Upper lobe of left lung (tissue), 6 donors: ENCODE measurements at regions not wholly inside any gene's neighbourhood (a gene's known extent, or its start where the extent isn't known, plus 50 kb on each side); places are given as distances from the start of the nearest gene placed in this dataset.

Experiments used
- ATAC-seq, 2 donors: fragments of 200-7000 bp; cut with Tn5 transposase; one replicate each; pipeline ENCODE4 v1.9.1; 2022; ENCODE audit warnings: mild to moderate bottlenecking in 2 of 2, moderate library complexity in 2 of 2; ENCODE audit not compliant: low FRiP score in 2 of 2
- DNase-seq, 2 donors: peaks; one replicate each; pipeline ENCODE4 v3.0.0-alpha.2; 2019 to 2020
- H3K27ac ChIP-seq, 4 donors: fragments of 200-600 bp; sonication (generic); one replicate each; pipeline ENCODE4 v1.5.1; 2016 to 2019
- H3K27me3 ChIP-seq, 4 donors: fragments of 200-600 bp; sonication (generic); one replicate each; pipeline ENCODE4 v1.5.1; 2017 to 2019
- H3K36me3 ChIP-seq, 4 donors: fragments of 200-600 bp; sonication (generic); one replicate each; pipeline ENCODE4 v1.5.1; 2016 to 2019
- H3K4me1 ChIP-seq, 4 donors: fragments of 200-600 bp; sonication (generic); one replicate each; pipeline ENCODE4 v1.5.1; 2018 to 2019
- H3K4me3 ChIP-seq, 4 donors: fragments of 200-600 bp; sonication (generic); one replicate each; pipeline ENCODE4 v1.5.1; 2017 to 2019; ENCODE audit warnings: mild to moderate bottlenecking in 2 of 4, moderate library complexity in 1 of 4
- H3K9me3 ChIP-seq, 4 donors: fragments of 200-600 bp; sonication (generic); one replicate each; pipeline ENCODE4 v1.5.1; 2018 to 2019
- CTCF ChIP-seq, 6 experiments: fragments of 450-650 bp in 4 of 6; fragments of 200-600 bp in 2 of 6; sonication (generic) in 2 of 6; IDR thresholded peaks; one replicate each; pipeline ENCODE4 v1.5.1; 2016 to 2019; ENCODE audit warnings: antibody characterized with exemption in 6 of 6
- EP300 ChIP-seq, 4 donors: sonication (generic); formaldehyde crosslinking; IDR thresholded peaks; one replicate each; pipeline ENCODE4 v1.5.1; 2017; ENCODE audit warnings: antibody characterized with exemption in 4 of 4, control low read depth in 2 of 4
- POLR2A ChIP-seq, 4 donors: fragments of 450-650 bp; IDR thresholded peaks; one replicate each; pipeline ENCODE4 v1.5.1; 2016 to 2017; ENCODE audit warnings: antibody characterized with exemption in 4 of 4, mild to moderate bottlenecking in 2 of 4
- POLR2AphosphoS5 ChIP-seq, 2 donors: sonication (generic); formaldehyde crosslinking; IDR thresholded peaks; one replicate each; pipeline ENCODE4 v1.5.1; 2017; ENCODE audit warnings: antibody characterized with exemption in 2 of 2
- WGBS, 2 donors: methylation state at CpG; one replicate each; pipeline ENCODE4 v1.1.5; 2017 to 2018; 5-methylcytosine and 5-hydroxymethylcytosine counted together
- donor health status: DM: no; HTN: no; CAD: no; lungs with moderate emphysema.
- donor health status: DM: no; HTN: yes; CAD: no; lungs with severe emphysema.

- no peak for DNase-seq
- no peak overlapping the region for H3K4me3 ChIP-seq
- H3K27me3 ChIP-seq: no peaks in the 10 kb centered on the region
- ATAC-seq: no peak
- 79 to 80% methylated on average over 6 of the region's 6 CpGs for WGBS, 2 donors
- H3K27ac ChIP-seq: no peak overlapping the region
- no peaks in the 10 kb centered on the region for H3K4me1 ChIP-seq
- TF ChIP-seq POLR2AphosphoS5 (IDR thresholded peaks at IDR 0.05): no peak
- no peak for TF ChIP-seq CTCF (IDR thresholded peaks at IDR 0.05)
- no peak for TF ChIP-seq EP300 (IDR thresholded peaks at IDR 0.05)
- no peak for TF ChIP-seq POLR2A (IDR thresholded peaks at IDR 0.05)
- no peaks in the 10 kb centered on the region for H3K36me3 ChIP-seq
- no peaks in the 10 kb centered on the region for H3K9me3 ChIP-seq
These were observed 277.0 kb downstream of the NPIPA8 start for GRCh38 chr16:18059577-18059976.

GRCh38 chr16:18059089-18059488 lies 277.4 kb downstream of the NPIPA8 start:
- 83 to 95% methylated on average over 1 of the region's 1 CpG for WGBS, 2 donors

GRCh38 chr16:18055411-18055916 lies 281.1 kb downstream of the NPIPA8 start:
- WGBS, 2 donors: 61 to 62% methylated on average over 4 of the region's 4 CpGs
- no peak for TF ChIP-seq POLR2A (IDR thresholded peaks at IDR 0.05)
- no peak for TF ChIP-seq EP300 (IDR thresholded peaks at IDR 0.05)
- no peak for TF ChIP-seq CTCF (IDR thresholded peaks at IDR 0.05)
- TF ChIP-seq POLR2AphosphoS5 (IDR thresholded peaks at IDR 0.05): no peak
- Histone ChIP-seq H3K27ac (no peak overlapping the region), H3K27me3 (no peaks in the 10 kb centered on the region), H3K4me1 (no peaks in the 10 kb centered on the region), H3K9me3 (no peaks in the 10 kb centered on the region), H3K4me3 (no peak overlapping the region), H3K36me3 (no peaks in the 10 kb centered on the region)
- DNase-seq (no peak), ATAC-seq (no peak)

More at GRCh38 chr16:18059089-18059488, 277.4 kb downstream of the NPIPA8 start:
- ATAC-seq (no peak), DNase-seq (no peak)
- H3K4me1 ChIP-seq: no peaks in the 10 kb centered on the region
- no peak for TF ChIP-seq CTCF (IDR thresholded peaks at IDR 0.05)
- no peak for TF ChIP-seq EP300 (IDR thresholded peaks at IDR 0.05)
- TF ChIP-seq POLR2A (IDR thresholded peaks at IDR 0.05): no peak
- TF ChIP-seq POLR2AphosphoS5 (IDR thresholded peaks at IDR 0.05): no peak
- no peaks in the 10 kb centered on the region for H3K9me3 ChIP-seq
- H3K27me3 ChIP-seq: no peaks in the 10 kb centered on the region
- H3K36me3 ChIP-seq: no peaks in the 10 kb centered on the region
- H3K27ac ChIP-seq: no peak overlapping the region
- H3K4me3 ChIP-seq: no peak overlapping the region

DNA sequence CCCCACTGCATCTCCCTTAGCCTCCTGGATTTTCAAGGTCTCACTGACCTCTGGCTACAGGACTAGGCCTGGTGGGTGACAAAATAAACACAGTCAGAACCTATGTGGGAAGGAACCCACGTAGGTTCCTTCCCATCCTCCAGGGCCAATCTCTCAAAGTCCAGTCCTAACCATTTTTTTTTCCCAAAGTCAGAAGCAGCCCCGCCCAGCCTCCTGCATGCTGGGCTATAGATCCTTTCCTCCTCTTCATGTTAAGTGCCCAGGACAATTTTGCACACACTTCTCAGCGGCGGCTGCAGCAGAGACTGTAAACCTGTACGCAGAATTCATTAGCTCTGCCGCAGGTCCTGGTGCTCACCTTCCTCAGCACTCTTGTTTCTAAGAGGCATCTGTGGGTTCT lies 285.8 kb downstream of the NPIPA8 start:
- ATAC-seq (no peak), DNase-seq (no peak)
- WGBS, 2 donors: 74 to 79% methylated on average over 4 to 6 of the region's 6 CpGs
- no peaks in the 10 kb centered on the region for H3K4me1 ChIP-seq
- no peak overlapping the region for H3K27ac ChIP-seq
- no peaks in the 10 kb centered on the region for H3K9me3 ChIP-seq
- H3K4me3 ChIP-seq: no peak overlapping the region
- TF ChIP-seq POLR2A (IDR thresholded peaks at IDR 0.05) (no peak), EP300 (IDR thresholded peaks at IDR 0.05) (no peak), POLR2AphosphoS5 (IDR thresholded peaks at IDR 0.05) (no peak)
- H3K36me3 ChIP-seq: no peaks in the 10 kb centered on the region
- no peaks in the 10 kb centered on the region for H3K27me3 ChIP-seq

DNA sequence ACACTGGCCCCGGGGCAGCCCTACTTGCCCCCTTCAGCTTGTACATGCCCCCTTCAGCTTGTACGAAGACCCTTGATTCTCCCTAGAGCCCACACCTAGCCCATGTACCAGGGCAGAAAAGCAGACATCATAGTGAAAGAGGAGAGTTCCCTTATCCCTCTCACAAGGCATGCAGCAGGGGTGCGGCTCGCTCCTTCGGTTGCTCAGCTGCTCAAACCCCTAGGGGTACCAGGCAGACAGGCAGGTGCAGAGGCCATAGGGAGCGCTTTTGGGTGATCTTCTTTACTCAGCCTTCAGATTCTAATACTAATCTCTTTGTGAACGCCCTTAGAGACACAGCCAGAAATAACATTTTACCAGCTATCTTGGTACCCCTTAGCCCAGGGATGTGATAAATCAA lies 286.3 kb downstream of the NPIPA8 start:
- WGBS, 2 donors: 81% methylated on average over 5 to 7 of the region's 7 CpGs
- TF ChIP-seq CTCF (IDR thresholded peaks at IDR 0.05): no peak
- TF ChIP-seq POLR2A (IDR thresholded peaks at IDR 0.05): no peak
- no peak for TF ChIP-seq POLR2AphosphoS5 (IDR thresholded peaks at IDR 0.05)
- TF ChIP-seq EP300 (IDR thresholded peaks at IDR 0.05): no peak
- no peaks in the 10 kb centered on the region for H3K9me3 ChIP-seq
- DNase-seq (no peak), ATAC-seq (no peak)
- H3K4me1 ChIP-seq: no peaks in the 10 kb centered on the region
- H3K27me3 ChIP-seq: no peaks in the 10 kb centered on the region
- H3K4me3 ChIP-seq: no peak overlapping the region
- H3K27ac ChIP-seq: no peak overlapping the region
- H3K36me3 ChIP-seq: no peaks in the 10 kb centered on the region
